ENCODE measurements at regions not wholly inside any gene's neighbourhood (a gene's known extent, or its start where the extent isn't known, plus 50 kb on each side); places are given as distances from the start of the nearest gene placed in this dataset.

DNA sequence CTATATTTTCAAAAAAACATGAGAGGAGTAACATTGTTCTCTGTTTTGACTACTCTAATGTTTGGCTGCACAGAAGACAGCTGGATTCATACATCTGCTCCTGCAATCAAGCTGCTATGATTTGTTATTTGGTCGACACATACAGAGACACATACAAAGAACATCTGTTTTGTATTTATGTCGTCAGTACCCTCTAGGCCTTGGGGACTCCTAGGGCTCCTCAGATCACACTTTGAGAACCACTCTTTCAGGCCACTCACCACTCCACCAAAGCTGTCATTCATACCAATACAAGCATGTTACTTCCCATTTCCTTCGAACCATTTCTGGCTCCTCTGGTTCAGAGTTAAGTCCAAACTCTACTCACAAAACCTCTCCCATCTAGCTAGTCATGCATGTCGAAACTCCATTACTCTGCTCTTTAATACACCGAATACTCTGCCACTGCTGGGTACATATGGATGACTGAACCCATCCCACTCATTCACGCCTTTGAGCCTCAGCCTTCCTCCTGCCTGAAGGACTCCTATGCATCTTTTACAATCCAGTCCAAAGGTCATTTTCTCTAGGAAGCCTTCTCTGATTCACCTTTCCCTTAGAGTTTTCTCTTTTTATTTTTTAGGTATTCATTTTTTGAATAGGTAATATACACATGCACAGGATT, 102.9 kb upstream of the ARHGEF3 start:
- Histone ChIP-seq H3K27ac (ENCODE audit: low read length) (no peak overlapping the region), H3K36me3 (ENCODE audit: control insufficient read depth, insufficient read depth, low read length) (no peaks in the 10 kb centered on the region), H3K27me3 (ENCODE audit: control insufficient read depth, insufficient read depth, low read length) (no peaks in the 10 kb centered on the region), H3K4me1 (ENCODE audit: control insufficient read depth, insufficient read depth, low read length) (no peaks in the 10 kb centered on the region), H3K9me3 (ENCODE audit: control insufficient read depth, insufficient read depth, low read depth, low read length) (no peaks in the 10 kb centered on the region), H3K4me3 (ENCODE audit: low read depth in 2 of 2, low read length in 2 of 2) (no peak overlapping the region)
- POLR2A ChIA-PET: no interaction called here
- in situ Hi-C loops (cut with HindIII; ENCODE audit: low pct_unique_long_range_greater_than_20kb, low sequenced_read_pairs) (no loop called here), intact Hi-C loops (cut with micrococcal nuclease; ENCODE audit: unreplicated experiment) (no loop called here)
- CTCF ChIA-PET: no interaction called here
- TF ChIP-seq, protein P1, sequence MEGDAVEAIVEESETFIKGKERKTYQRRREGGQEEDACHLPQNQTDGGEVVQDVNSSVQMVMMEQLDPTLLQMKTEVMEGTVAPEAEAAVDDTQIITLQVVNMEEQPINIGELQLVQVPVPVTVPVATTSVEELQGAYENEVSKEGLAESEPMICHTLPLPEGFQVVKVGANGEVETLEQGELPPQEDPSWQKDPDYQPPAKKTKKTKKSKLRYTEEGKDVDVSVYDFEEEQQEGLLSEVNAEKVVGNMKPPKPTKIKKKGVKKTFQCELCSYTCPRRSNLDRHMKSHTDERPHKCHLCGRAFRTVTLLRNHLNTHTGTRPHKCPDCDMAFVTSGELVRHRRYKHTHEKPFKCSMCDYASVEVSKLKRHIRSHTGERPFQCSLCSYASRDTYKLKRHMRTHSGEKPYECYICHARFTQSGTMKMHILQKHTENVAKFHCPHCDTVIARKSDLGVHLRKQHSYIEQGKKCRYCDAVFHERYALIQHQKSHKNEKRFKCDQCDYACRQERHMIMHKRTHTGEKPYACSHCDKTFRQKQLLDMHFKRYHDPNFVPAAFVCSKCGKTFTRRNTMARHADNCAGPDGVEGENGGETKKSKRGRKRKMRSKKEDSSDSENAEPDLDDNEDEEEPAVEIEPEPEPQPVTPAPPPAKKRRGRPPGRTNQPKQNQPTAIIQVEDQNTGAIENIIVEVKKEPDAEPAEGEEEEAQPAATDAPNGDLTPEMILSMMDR (IDR thresholded peaks at IDR 0.05): no peak
- TF ChIP-seq, protein P2, sequence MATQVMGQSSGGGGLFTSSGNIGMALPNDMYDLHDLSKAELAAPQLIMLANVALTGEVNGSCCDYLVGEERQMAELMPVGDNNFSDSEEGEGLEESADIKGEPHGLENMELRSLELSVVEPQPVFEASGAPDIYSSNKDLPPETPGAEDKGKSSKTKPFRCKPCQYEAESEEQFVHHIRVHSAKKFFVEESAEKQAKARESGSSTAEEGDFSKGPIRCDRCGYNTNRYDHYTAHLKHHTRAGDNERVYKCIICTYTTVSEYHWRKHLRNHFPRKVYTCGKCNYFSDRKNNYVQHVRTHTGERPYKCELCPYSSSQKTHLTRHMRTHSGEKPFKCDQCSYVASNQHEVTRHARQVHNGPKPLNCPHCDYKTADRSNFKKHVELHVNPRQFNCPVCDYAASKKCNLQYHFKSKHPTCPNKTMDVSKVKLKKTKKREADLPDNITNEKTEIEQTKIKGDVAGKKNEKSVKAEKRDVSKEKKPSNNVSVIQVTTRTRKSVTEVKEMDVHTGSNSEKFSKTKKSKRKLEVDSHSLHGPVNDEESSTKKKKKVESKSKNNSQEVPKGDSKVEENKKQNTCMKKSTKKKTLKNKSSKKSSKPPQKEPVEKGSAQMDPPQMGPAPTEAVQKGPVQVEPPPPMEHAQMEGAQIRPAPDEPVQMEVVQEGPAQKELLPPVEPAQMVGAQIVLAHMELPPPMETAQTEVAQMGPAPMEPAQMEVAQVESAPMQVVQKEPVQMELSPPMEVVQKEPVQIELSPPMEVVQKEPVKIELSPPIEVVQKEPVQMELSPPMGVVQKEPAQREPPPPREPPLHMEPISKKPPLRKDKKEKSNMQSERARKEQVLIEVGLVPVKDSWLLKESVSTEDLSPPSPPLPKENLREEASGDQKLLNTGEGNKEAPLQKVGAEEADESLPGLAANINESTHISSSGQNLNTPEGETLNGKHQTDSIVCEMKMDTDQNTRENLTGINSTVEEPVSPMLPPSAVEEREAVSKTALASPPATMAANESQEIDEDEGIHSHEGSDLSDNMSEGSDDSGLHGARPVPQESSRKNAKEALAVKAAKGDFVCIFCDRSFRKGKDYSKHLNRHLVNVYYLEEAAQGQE (IDR thresholded peaks at IDR 0.05; ENCODE audit: insufficient read depth in 1 of 2, low read depth in 2 of 2, low read length in 1 of 2): no peak
- no peak for TF ChIP-seq POLR2AphosphoS5 (IDR thresholded peaks at IDR 0.05; ENCODE audit: low read depth, low read length)
- TF ChIP-seq SIN3A (IDR thresholded peaks at IDR 0.05; ENCODE audit: borderline replicate concordance, insufficient read depth, low read depth, low read length): no peak
- TF ChIP-seq TCF7L2 (IDR thresholded peaks at IDR 0.05; ENCODE audit: low read depth, low read length): no peak
- DNase-seq (ENCODE audit: low read depth, low spot score) (no peak), ATAC-seq (no peak)
- no TSS peak for BruUV-seq (replicated peaks)

DNA sequence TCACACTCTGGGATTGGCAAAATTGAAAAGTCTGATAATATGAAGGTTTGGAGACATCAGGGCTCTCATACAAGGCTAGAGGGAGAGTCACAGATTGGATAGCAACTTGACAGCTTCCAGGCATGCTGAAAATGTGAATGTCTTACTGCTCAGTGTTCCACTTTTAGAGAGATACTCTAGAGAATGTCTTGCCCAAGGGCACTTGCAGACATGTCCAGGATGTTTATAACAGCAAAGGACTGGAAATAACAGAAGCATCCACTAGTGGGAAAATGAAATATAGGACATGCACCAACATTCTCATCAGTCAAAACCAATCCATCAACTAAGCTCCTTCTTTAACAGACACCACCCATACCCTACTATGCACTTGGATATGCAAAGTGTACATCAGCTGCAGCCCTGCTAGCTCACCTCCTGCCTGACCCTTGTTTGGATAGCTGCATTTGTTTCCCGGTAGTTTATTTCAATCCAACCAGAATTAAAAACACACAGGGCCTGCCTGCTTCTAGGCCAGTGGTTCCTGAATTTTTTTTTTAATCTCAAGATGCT, 101.6 kb upstream of the ARHGEF3 start:
- intact Hi-C loops (cut with micrococcal nuclease; ENCODE audit: unreplicated experiment) (no loop called here), in situ Hi-C loops (cut with HindIII; ENCODE audit: low pct_unique_long_range_greater_than_20kb, low sequenced_read_pairs) (no loop called here)
- DNase-seq (ENCODE audit: low read depth, low spot score): no peak
- no peaks in the 10 kb centered on the region for H3K36me3 ChIP-seq (ENCODE audit: control insufficient read depth, insufficient read depth, low read length)
- BruUV-seq (replicated peaks): no TSS peak
- CTCF ChIA-PET: no interaction called here
- TF ChIP-seq SIN3A (IDR thresholded peaks at IDR 0.05; ENCODE audit: borderline replicate concordance, insufficient read depth, low read depth, low read length) (no peak), TCF7L2 (IDR thresholded peaks at IDR 0.05; ENCODE audit: low read depth, low read length) (no peak), POLR2AphosphoS5 (IDR thresholded peaks at IDR 0.05; ENCODE audit: low read depth, low read length) (no peak)
- TF ChIP-seq, protein P2 (IDR thresholded peaks at IDR 0.05; ENCODE audit: insufficient read depth in 1 of 2, low read depth in 2 of 2, low read length in 1 of 2): no peak
- TF ChIP-seq, protein P1 (IDR thresholded peaks at IDR 0.05): no peak
- no peak for ATAC-seq
- no peak overlapping the region for H3K4me3 ChIP-seq (ENCODE audit: low read depth in 2 of 2, low read length in 2 of 2)
- H3K27me3 ChIP-seq (ENCODE audit: control insufficient read depth, insufficient read depth, low read length): no peaks in the 10 kb centered on the region
- POLR2A ChIA-PET: no interaction called here
- H3K4me1 ChIP-seq (ENCODE audit: control insufficient read depth, insufficient read depth, low read length): no peaks in the 10 kb centered on the region
- H3K9me3 ChIP-seq (ENCODE audit: control insufficient read depth, insufficient read depth, low read depth, low read length): no peaks in the 10 kb centered on the region
- no peak overlapping the region for H3K27ac ChIP-seq (ENCODE audit: low read length)
